ENCODE measurements at regions not wholly inside any gene's neighbourhood (a gene's known extent, or its start where the extent isn't known, plus 50 kb on each side); places are given as distances from the start of the nearest gene placed in this dataset.

GRCh38 chr12:58496411-58497190 is 423.7 kb downstream of the LRIG3 start:
- Histone ChIP-seq H3K9ac (ENCODE audit: low read depth in 1 of 2, low read length in 2 of 2) (no peak overlapping the region), H3K36me3 (ENCODE audit: control insufficient read depth in 1 of 2, insufficient read depth in 2 of 2, low read length in 2 of 2) (no peaks in the 10 kb centered on the region), H3K9me3 (ENCODE audit: control insufficient read depth in 1 of 2, low read length in 2 of 2) (no peaks in the 10 kb centered on the region), H3K4me3 (ENCODE audit: low read depth in 1 of 2, low read length in 2 of 2) (no peak overlapping the region), H3K4me1 (ENCODE audit: control insufficient read depth in 1 of 2, insufficient read depth in 2 of 2, low read length in 2 of 2) (no peaks in the 10 kb centered on the region), H3K27me3 (ENCODE audit: control insufficient read depth in 1 of 2, insufficient read depth in 2 of 2, low read length in 2 of 2) (no peaks in the 10 kb centered on the region), H3K27ac (ENCODE audit: low read depth, low read length) (no peak overlapping the region)

GRCh38 chr12:58500399-58500798 is 419.9 kb downstream of the LRIG3 start:
- no peak overlapping the region for H3K9ac ChIP-seq (ENCODE audit: low read depth in 1 of 2, low read length in 2 of 2)
- H3K27ac ChIP-seq (ENCODE audit: low read depth, low read length) = no peak overlapping the region
- no peaks in the 10 kb centered on the region for H3K9me3 ChIP-seq (ENCODE audit: control insufficient read depth in 1 of 2, low read length in 2 of 2)
- no peaks in the 10 kb centered on the region for H3K27me3 ChIP-seq (ENCODE audit: control insufficient read depth in 1 of 2, insufficient read depth in 2 of 2, low read length in 2 of 2)
- H3K4me1 ChIP-seq (ENCODE audit: control insufficient read depth in 1 of 2, insufficient read depth in 2 of 2, low read length in 2 of 2) = peaks cover 0 to 4% of the 10 kb centered on the region in 2 donors
- no peaks in the 10 kb centered on the region for H3K36me3 ChIP-seq (ENCODE audit: control insufficient read depth in 1 of 2, insufficient read depth in 2 of 2, low read length in 2 of 2)
- H3K4me3 ChIP-seq (ENCODE audit: low read depth in 1 of 2, low read length in 2 of 2) = no peak overlapping the region

DNA sequence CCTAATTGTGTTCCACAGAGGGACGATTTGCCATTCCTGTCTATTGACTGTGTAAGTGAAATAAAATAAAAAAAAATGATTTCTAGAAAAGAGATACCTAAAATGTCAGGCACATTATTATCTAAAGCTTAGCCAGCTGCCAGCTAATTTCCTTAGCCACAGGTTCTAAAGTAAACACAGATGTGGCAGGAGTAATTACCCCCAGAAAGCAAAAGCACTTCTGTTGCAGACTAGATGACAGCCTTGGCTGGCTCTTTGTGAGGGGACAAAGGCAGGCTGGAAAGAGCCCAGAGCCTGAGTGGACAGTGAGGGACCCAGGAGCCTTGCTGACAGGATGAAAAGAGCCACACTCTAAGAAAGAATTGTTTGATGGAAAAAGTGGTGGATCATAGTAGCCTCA is 418.1 kb downstream of the LRIG3 start:
- Histone ChIP-seq H3K4me3 (ENCODE audit: low read depth in 1 of 2, low read length in 2 of 2) (no peak overlapping the region), H3K36me3 (ENCODE audit: control insufficient read depth in 1 of 2, insufficient read depth in 2 of 2, low read length in 2 of 2) (no peaks in the 10 kb centered on the region), H3K27me3 (ENCODE audit: control insufficient read depth in 1 of 2, insufficient read depth in 2 of 2, low read length in 2 of 2) (no peaks in the 10 kb centered on the region), H3K27ac (ENCODE audit: low read depth, low read length) (no peak overlapping the region), H3K4me1 (ENCODE audit: control insufficient read depth in 1 of 2, insufficient read depth in 2 of 2, low read length in 2 of 2) (peaks cover 0 to 4% of the 10 kb centered on the region in 2 donors), H3K9me3 (ENCODE audit: control insufficient read depth in 1 of 2, low read length in 2 of 2) (no peaks in the 10 kb centered on the region), H3K9ac (ENCODE audit: low read depth in 1 of 2, low read length in 2 of 2) (no peak overlapping the region)

GRCh38 chr12:58502841-58503240 is 417.5 kb downstream of the LRIG3 start:
- H3K27me3 ChIP-seq (ENCODE audit: control insufficient read depth in 1 of 2, insufficient read depth in 2 of 2, low read length in 2 of 2) = no peaks in the 10 kb centered on the region
- H3K9ac ChIP-seq (ENCODE audit: low read depth in 1 of 2, low read length in 2 of 2) = no peak overlapping the region
- H3K9me3 ChIP-seq (ENCODE audit: control insufficient read depth in 1 of 2, low read length in 2 of 2) = no peaks in the 10 kb centered on the region
- H3K27ac ChIP-seq (ENCODE audit: low read depth, low read length) = no peak overlapping the region
- no peak overlapping the region for H3K4me3 ChIP-seq (ENCODE audit: low read depth in 1 of 2, low read length in 2 of 2)
- no peaks in the 10 kb centered on the region for H3K36me3 ChIP-seq (ENCODE audit: control insufficient read depth in 1 of 2, insufficient read depth in 2 of 2, low read length in 2 of 2)
- peaks cover 0 to 4% of the 10 kb centered on the region in 2 donors for H3K4me1 ChIP-seq (ENCODE audit: control insufficient read depth in 1 of 2, insufficient read depth in 2 of 2, low read length in 2 of 2)

GRCh38 chr12:58503731-58504130 is 416.6 kb downstream of the LRIG3 start:
- Histone ChIP-seq H3K9me3 (ENCODE audit: control insufficient read depth in 1 of 2, low read length in 2 of 2) (no peaks in the 10 kb centered on the region), H3K4me3 (ENCODE audit: low read depth in 1 of 2, low read length in 2 of 2) (no peak overlapping the region), H3K36me3 (ENCODE audit: control insufficient read depth in 1 of 2, insufficient read depth in 2 of 2, low read length in 2 of 2) (no peaks in the 10 kb centered on the region), H3K9ac (ENCODE audit: low read depth in 1 of 2, low read length in 2 of 2) (no peak overlapping the region), H3K27me3 (ENCODE audit: control insufficient read depth in 1 of 2, insufficient read depth in 2 of 2, low read length in 2 of 2) (no peaks in the 10 kb centered on the region), H3K27ac (ENCODE audit: low read depth, low read length) (no peak overlapping the region), H3K4me1 (ENCODE audit: control insufficient read depth in 1 of 2, insufficient read depth in 2 of 2, low read length in 2 of 2) (peaks cover 0 to 4% of the 10 kb centered on the region in 2 donors)

DNA sequence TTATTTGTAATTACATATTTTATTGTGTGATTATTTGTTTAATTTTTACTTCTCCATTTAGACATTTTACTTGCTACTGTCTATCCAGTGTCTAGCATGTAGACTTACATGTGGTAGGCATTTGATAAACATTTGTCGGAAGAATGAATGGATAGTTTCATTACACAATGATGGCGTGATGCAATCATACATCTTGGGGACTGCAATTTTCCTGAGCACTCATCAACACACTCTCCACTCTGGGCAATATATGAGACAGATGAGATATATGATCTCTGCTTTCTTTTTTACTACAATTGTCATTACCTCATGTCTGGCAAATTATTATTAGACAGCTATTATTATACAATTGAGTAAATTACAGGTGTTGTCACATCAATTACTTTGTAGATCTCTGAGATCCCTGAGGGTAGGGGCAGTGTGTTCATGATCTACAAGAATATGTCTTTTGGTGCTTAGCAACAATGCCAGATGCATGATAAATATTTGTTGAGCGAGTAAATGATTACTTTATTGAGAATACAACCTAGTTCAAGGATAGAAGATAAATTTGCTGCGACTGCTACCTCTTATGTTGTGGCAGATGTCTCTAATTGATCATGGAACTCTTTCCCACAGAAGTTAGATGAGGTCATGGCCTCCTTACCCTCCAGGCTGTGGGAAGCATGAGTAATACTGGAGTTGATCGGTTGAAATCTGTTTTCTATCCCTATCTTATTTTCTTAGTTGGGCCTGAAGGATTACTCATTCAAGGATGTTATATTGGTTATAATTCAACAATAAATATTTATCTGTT is 416.0 kb downstream of the LRIG3 start:
- H3K27ac ChIP-seq (ENCODE audit: low read depth, low read length) = no peak overlapping the region
- H3K27me3 ChIP-seq (ENCODE audit: control insufficient read depth in 1 of 2, insufficient read depth in 2 of 2, low read length in 2 of 2) = no peaks in the 10 kb centered on the region
- H3K36me3 ChIP-seq (ENCODE audit: control insufficient read depth in 1 of 2, insufficient read depth in 2 of 2, low read length in 2 of 2) = no peaks in the 10 kb centered on the region
- peaks cover 0 to 4% of the 10 kb centered on the region in 2 donors for H3K4me1 ChIP-seq (ENCODE audit: control insufficient read depth in 1 of 2, insufficient read depth in 2 of 2, low read length in 2 of 2)
- H3K9ac ChIP-seq (ENCODE audit: low read depth in 1 of 2, low read length in 2 of 2) = no peak overlapping the region
- H3K4me3 ChIP-seq (ENCODE audit: low read depth in 1 of 2, low read length in 2 of 2) = no peak overlapping the region
- H3K9me3 ChIP-seq (ENCODE audit: control insufficient read depth in 1 of 2, low read length in 2 of 2) = no peaks in the 10 kb centered on the region

DNA sequence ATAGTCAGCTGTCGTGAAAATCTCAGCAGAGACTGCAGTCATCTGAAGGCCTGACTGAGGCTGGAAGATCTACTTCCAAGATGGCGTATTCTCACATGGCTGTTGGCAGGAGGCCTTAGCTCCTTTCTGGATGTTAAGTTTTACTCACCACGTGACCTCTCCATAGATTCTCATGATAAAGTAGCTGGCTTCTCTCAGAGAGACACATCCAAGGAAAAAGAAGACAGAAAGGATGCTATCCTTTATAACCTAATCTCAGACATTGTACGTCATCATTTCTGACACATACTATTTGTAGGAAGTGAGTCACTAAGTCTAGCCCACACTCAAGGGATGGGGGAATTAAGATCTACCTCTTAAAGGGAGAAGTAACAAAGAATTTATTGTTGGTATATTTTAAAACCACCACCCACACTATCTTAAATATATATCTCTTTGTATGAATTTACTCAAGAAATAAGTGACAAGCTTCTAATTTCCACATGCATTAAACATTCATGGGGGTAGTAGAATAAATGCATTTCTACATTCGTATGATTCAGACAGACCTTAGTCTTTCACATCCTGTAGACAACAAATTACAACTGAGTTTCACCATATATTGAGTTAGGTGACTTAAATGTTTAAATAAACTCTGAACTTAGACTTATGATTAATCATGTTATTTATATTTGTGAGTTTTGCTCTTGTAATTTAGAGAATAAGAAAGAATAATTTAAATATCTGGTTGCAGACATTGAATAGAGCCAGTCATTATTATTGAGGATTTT is 411.0 kb downstream of the LRIG3 start:
- Histone ChIP-seq H3K27ac (ENCODE audit: low read depth, low read length) (no peak overlapping the region), H3K9ac (ENCODE audit: low read depth in 1 of 2, low read length in 2 of 2) (no peak overlapping the region), H3K27me3 (ENCODE audit: control insufficient read depth in 1 of 2, insufficient read depth in 2 of 2, low read length in 2 of 2) (no peaks in the 10 kb centered on the region), H3K36me3 (ENCODE audit: control insufficient read depth in 1 of 2, insufficient read depth in 2 of 2, low read length in 2 of 2) (no peaks in the 10 kb centered on the region), H3K4me1 (ENCODE audit: control insufficient read depth in 1 of 2, insufficient read depth in 2 of 2, low read length in 2 of 2) (no peaks in the 10 kb centered on the region), H3K9me3 (ENCODE audit: control insufficient read depth in 1 of 2, low read length in 2 of 2) (no peaks in the 10 kb centered on the region), H3K4me3 (ENCODE audit: low read depth in 1 of 2, low read length in 2 of 2) (no peak overlapping the region)

DNA sequence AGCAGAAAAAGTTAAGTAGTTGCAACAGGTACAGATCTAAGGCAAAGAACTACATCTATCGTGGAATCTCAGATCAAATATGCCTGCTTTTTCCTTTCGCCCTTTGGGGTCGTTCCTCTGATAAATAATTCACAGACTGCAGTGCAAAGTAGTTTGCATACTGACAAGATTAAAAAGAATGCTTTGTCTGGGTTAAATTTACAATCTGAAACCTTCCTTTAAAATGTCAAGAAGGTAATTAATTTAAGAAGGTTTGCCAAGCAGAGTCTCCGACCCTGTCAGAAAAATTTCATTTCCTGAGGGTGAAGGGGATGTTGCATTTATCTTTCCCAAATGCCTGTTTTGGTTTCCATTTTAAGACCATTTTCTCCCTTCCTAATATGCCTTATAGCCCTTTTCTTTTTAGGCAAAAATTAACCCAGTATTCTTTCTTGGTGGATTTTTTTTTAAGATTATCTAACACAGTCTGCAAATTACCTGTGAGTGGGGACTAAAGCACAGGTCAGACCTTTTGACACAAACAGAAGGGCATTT is 406.9 kb downstream of the LRIG3 start:
- Histone ChIP-seq H3K9me3 (ENCODE audit: control insufficient read depth in 1 of 2, low read length in 2 of 2) (peaks cover 4 to 10% of the 10 kb centered on the region in 2 donors), H3K9ac (ENCODE audit: low read depth in 1 of 2, low read length in 2 of 2) (no peak overlapping the region), H3K27ac (ENCODE audit: low read depth, low read length) (no peak overlapping the region), H3K4me1 (ENCODE audit: control insufficient read depth in 1 of 2, insufficient read depth in 2 of 2, low read length in 2 of 2) (no peaks in the 10 kb centered on the region), H3K36me3 (ENCODE audit: control insufficient read depth in 1 of 2, insufficient read depth in 2 of 2, low read length in 2 of 2) (no peaks in the 10 kb centered on the region), H3K27me3 (ENCODE audit: control insufficient read depth in 1 of 2, insufficient read depth in 2 of 2, low read length in 2 of 2) (no peaks in the 10 kb centered on the region), H3K4me3 (ENCODE audit: low read depth in 1 of 2, low read length in 2 of 2) (no peak overlapping the region)

DNA sequence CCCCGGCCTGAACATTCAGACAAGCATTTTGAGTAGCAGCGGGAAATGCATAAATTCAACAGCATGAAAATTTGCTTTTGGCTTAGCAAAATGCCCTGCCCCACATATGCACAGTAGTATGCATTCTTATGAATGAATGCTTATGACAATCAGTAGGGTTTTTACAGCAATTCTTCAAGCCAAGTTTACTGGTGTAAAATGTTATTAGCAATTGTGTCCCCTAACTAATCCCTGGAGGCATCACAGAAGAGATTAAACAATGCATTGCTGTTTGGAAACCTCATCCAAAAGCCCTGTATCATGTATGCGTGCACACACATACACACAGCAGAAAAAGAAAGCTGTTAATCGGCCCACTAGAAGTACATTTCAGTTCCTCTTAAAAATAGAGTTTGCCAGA is 406.5 kb downstream of the LRIG3 start:
- Histone ChIP-seq H3K27ac (ENCODE audit: low read depth, low read length) (no peak overlapping the region), H3K36me3 (ENCODE audit: control insufficient read depth in 1 of 2, insufficient read depth in 2 of 2, low read length in 2 of 2) (no peaks in the 10 kb centered on the region), H3K4me3 (ENCODE audit: low read depth in 1 of 2, low read length in 2 of 2) (no peak overlapping the region), H3K27me3 (ENCODE audit: control insufficient read depth in 1 of 2, insufficient read depth in 2 of 2, low read length in 2 of 2) (no peaks in the 10 kb centered on the region), H3K9me3 (ENCODE audit: control insufficient read depth in 1 of 2, low read length in 2 of 2) (peaks cover 8 to 13% of the 10 kb centered on the region in 2 donors), H3K4me1 (ENCODE audit: control insufficient read depth in 1 of 2, insufficient read depth in 2 of 2, low read length in 2 of 2) (no peaks in the 10 kb centered on the region), H3K9ac (ENCODE audit: low read depth in 1 of 2, low read length in 2 of 2) (no peak overlapping the region)
